Cardiac muscle cell (in vitro differentiated cells and primary cell): ENCODE measurements at regions not wholly inside any gene's neighbourhood (a gene's known extent, or its start where the extent isn't known, plus 50 kb on each side); places are given as distances from the start of the nearest gene placed in this dataset.

Source experiments
- DNase-seq, 2 donors: peaks; one replicate each; pipeline versions ENCODE4 v3.0.0 to v3.0.0-alpha.2; 2010 to 2017; ENCODE audit warnings: low read depth in 1 of 2, low spot score in 1 of 2
- H3K27ac ChIP-seq: fragments of 200-600 bp; sonication (generic); 2 replicates; pipeline ENCODE4 v1.5.1; 2016
- H3K27me3 ChIP-seq: fragments of 200-600 bp; sonication (generic); 2 replicates; pipeline ENCODE4 v1.6.0; 2016; ENCODE audit warnings: control low read depth
- H3K36me3 ChIP-seq: fragments of 200-600 bp; sonication (generic); 2 replicates; pipeline ENCODE4 v1.5.1; 2016; ENCODE audit warnings: control low read depth
- H3K4me1 ChIP-seq: fragments of 200-600 bp; sonication (generic); 2 replicates; pipeline ENCODE4 v1.8.1; 2017; ENCODE audit warnings: low read depth, mild to moderate bottlenecking, mixed run types
- H3K4me3 ChIP-seq: fragments of 200-600 bp; sonication (generic); 2 replicates; pipeline ENCODE4 v1.5.1; 2016; ENCODE audit warnings: mild to moderate bottlenecking
- H3K9me3 ChIP-seq: fragments of 200-600 bp; sonication (generic); 2 replicates; pipeline ENCODE4 v1.5.1; 2017; ENCODE audit warnings: low read depth, mild to moderate bottlenecking, control low read depth
- CTCF ChIP-seq: IDR thresholded peaks from 2 replicates; pipeline ENCODE4 v1.5.1; 2012; ENCODE audit warnings: low read depth, mild to moderate bottlenecking, low read length

GRCh38 chr5:125180231-125180829 lies 433.9 kb upstream of the ZNF608 start:
- Histone ChIP-seq H3K9me3 (no peaks in the 10 kb centered on the region), H3K27ac (no peak overlapping the region), H3K36me3 (no peaks in the 10 kb centered on the region), H3K4me1 (no peaks in the 10 kb centered on the region), H3K4me3 (no peak overlapping the region), H3K27me3 (no peaks in the 10 kb centered on the region)
- TF ChIP-seq CTCF: no peak
- DNase-seq: peak; percentile 47 to 59

GRCh38 chr5:125181159-125181558 lies 434.7 kb upstream of the ZNF608 start:
- Histone ChIP-seq H3K27me3 (no peaks in the 10 kb centered on the region), H3K4me1 (no peaks in the 10 kb centered on the region), H3K36me3 (no peaks in the 10 kb centered on the region), H3K27ac (no peak overlapping the region), H3K9me3 (no peaks in the 10 kb centered on the region), H3K4me3 (no peak overlapping the region)
- no peak for TF ChIP-seq CTCF
- DNase-seq: no peak

- DNase-seq: no peak
- Histone ChIP-seq H3K4me1 (peaks cover 4% of the 10 kb centered on the region), H3K36me3 (no peaks in the 10 kb centered on the region), H3K9me3 (no peaks in the 10 kb centered on the region), H3K27me3 (no peaks in the 10 kb centered on the region), H3K4me3 (no peak overlapping the region), H3K27ac (no peak overlapping the region)
- TF ChIP-seq CTCF: no peak
Observed at GRCh38 chr5:125181955-125182354, 435.5 kb upstream of the ZNF608 start.

- Histone ChIP-seq H3K27me3 (no peaks in the 10 kb centered on the region), H3K4me1 (peaks cover 13% of the 10 kb centered on the region), H3K27ac (no peak overlapping the region), H3K9me3 (no peaks in the 10 kb centered on the region), H3K4me3 (no peak overlapping the region), H3K36me3 (no peaks in the 10 kb centered on the region)
- DNase-seq: no peak
- no peak for TF ChIP-seq CTCF
Observed at GRCh38 chr5:125185740-125186139, 439.3 kb upstream of the ZNF608 start.

GRCh38 chr5:125186911-125187375 lies 440.5 kb upstream of the ZNF608 start:
- no peak for DNase-seq
- no peaks in the 10 kb centered on the region for H3K27me3 ChIP-seq
- H3K4me3 ChIP-seq: no peak overlapping the region
- H3K9me3 ChIP-seq: no peaks in the 10 kb centered on the region
- no peak for TF ChIP-seq CTCF
- H3K4me1 ChIP-seq: peaks cover 19% of the 10 kb centered on the region
- H3K27ac ChIP-seq: no peak overlapping the region
- no peaks in the 10 kb centered on the region for H3K36me3 ChIP-seq
